Limb (tissue), 2 donors: ENCODE measurements at regions not wholly inside any gene's neighbourhood (a gene's known extent, or its start where the extent isn't known, plus 50 kb on each side); places are given as distances from the start of the nearest gene placed in this dataset.

Experiments
- DNase-seq, 2 donors: peaks; one replicate each; pipeline ENCODE4 v3.0.0-alpha.2; 2016; ENCODE audit errors: extremely low spot score in 2 of 2

GRCh38 chr9:7947577-7947976 lies 148.0 kb upstream of the DMAC1 start:
- no peak for DNase-seq

- DNase-seq = no peak
Observed at GRCh38 chr9:7946458-7946857, 146.9 kb upstream of the DMAC1 start.

GRCh38 chr9:7944572-7944971 lies 145.0 kb upstream of the DMAC1 start:
- peak in 1 of 2 donors; percentile 4 for DNase-seq

- peak in 1 of 2 donors; percentile 38 for DNase-seq
Observed at GRCh38 chr9:7937761-7938491, 138.3 kb upstream of the DMAC1 start.

- DNase-seq = peak in 1 of 2 donors; percentile 40
Observed at GRCh38 chr9:7936996-7937395, 137.4 kb upstream of the DMAC1 start.

GRCh38 chr9:7936163-7936562 lies 136.6 kb upstream of the DMAC1 start:
- no peak for DNase-seq

GRCh38 chr9:7935681-7936080 lies 136.1 kb upstream of the DMAC1 start:
- DNase-seq = no peak

GRCh38 chr9:7932767-7933166 lies 133.2 kb upstream of the DMAC1 start:
- DNase-seq = no peak

GRCh38 chr9:7930613-7931012 lies 131.0 kb upstream of the DMAC1 start:
- no peak for DNase-seq

GRCh38 chr9:7921545-7922197 lies 122.1 kb upstream of the DMAC1 start:
- no peak for DNase-seq

- DNase-seq = no peak
Observed at GRCh38 chr9:7912037-7912535, 112.5 kb upstream of the DMAC1 start.

- DNase-seq = peak in 1 of 2 donors; percentile 43
Observed at GRCh38 chr9:7910426-7911020, 110.9 kb upstream of the DMAC1 start.

- peak in 1 of 2 donors; percentile 59 for DNase-seq
Observed at GRCh38 chr9:7909537-7909936, 110.0 kb upstream of the DMAC1 start.

- no peak for DNase-seq
Observed at GRCh38 chr9:7907551-7908337, 108.2 kb upstream of the DMAC1 start.

GRCh38 chr9:7906783-7907550 lies 107.4 kb upstream of the DMAC1 start:
- peak in 1 of 2 donors; percentile 19 for DNase-seq

- DNase-seq = no peak
Observed at GRCh38 chr9:7901621-7902020, 102.0 kb upstream of the DMAC1 start.

- no peak for DNase-seq
Observed at GRCh38 chr9:7900541-7900940, 101.0 kb upstream of the DMAC1 start.

- DNase-seq = no peak
Observed at GRCh38 chr9:7899753-7900152, 100.2 kb upstream of the DMAC1 start.

GRCh38 chr9:7894231-7894630 lies 94.7 kb upstream of the DMAC1 start:
- DNase-seq = no peak

- DNase-seq = no peak
Observed at GRCh38 chr9:7892975-7893374, 93.4 kb upstream of the DMAC1 start.
